K562 (cell line): ENCODE measurements at regions not wholly inside any gene's neighbourhood (a gene's known extent, or its start where the extent isn't known, plus 50 kb on each side); places are given as distances from the start of the nearest gene placed in this dataset.

Experiments used
- CREB1 ChIP-seq, 2 experiments: sonication (generic) in 1 of 2; formaldehyde crosslinking in 1 of 2; IDR thresholded peaks; 2 replicates each; pipeline versions ENCODE4 v1.6.1 to v1.8.0; 2012 to 2022; ENCODE audit warnings: inconsistent platforms in 1 of 2, mild to moderate bottlenecking in 1 of 2, missing genetic modification reagents in 1 of 2, moderate library complexity in 1 of 2
- FOXJ3 ChIP-seq: sonication (generic); formaldehyde crosslinking; IDR thresholded peaks from 2 replicates; pipeline ENCODE4 v1.4.0; 2020; ENCODE audit warnings: mild to moderate bottlenecking, missing genetic modification reagents
- FOXK1 ChIP-seq: sonication (generic); formaldehyde crosslinking; IDR thresholded peaks from 2 replicates; pipeline ENCODE4 v1.8.0; 2022; ENCODE audit warnings: missing genetic modification reagents, mild to moderate bottlenecking, borderline replicate concordance
- GTF2A2 ChIP-seq: IDR thresholded peaks from 2 replicates; pipeline ENCODE4 v1.6.1; 2016; ENCODE audit warnings: mild to moderate bottlenecking, missing genetic modification characterization, missing compliant biosample characterization
- HDAC6 ChIP-seq: IDR thresholded peaks from 2 replicates; pipeline ENCODE4 v1.6.1; 2012; ENCODE audit warnings: low read depth, mild to moderate bottlenecking, control low read depth, inconsistent platforms, low read length, moderate library complexity
- IRF2 ChIP-seq: sonication (generic); formaldehyde crosslinking; IDR thresholded peaks from 2 replicates; pipeline ENCODE4 v1.8.1; 2022; ENCODE audit warnings: mild to moderate bottlenecking, missing genetic modification reagents
- NFE2 ChIP-seq: IDR thresholded peaks from 2 replicates; pipeline ENCODE4 v1.6.1; 2014; ENCODE audit warnings: antibody characterized with exemption, low read depth
- PCBP1 ChIP-seq: fragments of 200-400 bp; formaldehyde crosslinking; IDR thresholded peaks from 2 replicates; pipeline ENCODE4 v1.6.1; 2018; ENCODE audit warnings: mild to moderate bottlenecking, low read depth, low read length; ENCODE audit not compliant: poor library complexity, severe bottlenecking
- SIN3A ChIP-seq, 2 experiments: fragments of 150-350 bp in 1 of 2; IDR thresholded peaks; 2 replicates each; pipeline ENCODE4 v1.6.1; 2011 to 2016; ENCODE audit warnings: borderline replicate concordance in 2 of 2, low read depth in 2 of 2, low read length in 2 of 2, mild to moderate bottlenecking in 2 of 2, moderate library complexity in 2 of 2; ENCODE audit not compliant: control insufficient read depth in 1 of 2
- SIN3B ChIP-seq: fragments of 450-650 bp; IDR thresholded peaks from 2 replicates; pipeline ENCODE4 v1.6.1; 2017; ENCODE audit warnings: low read depth, mild to moderate bottlenecking, moderate library complexity
- TAL1 ChIP-seq: fragments of 450-650 bp; IDR thresholded peaks from 2 replicates; pipeline ENCODE4 v1.6.1; 2016; ENCODE audit warnings: mild to moderate bottlenecking
- TARDBP ChIP-seq: fragments of 450-650 bp; IDR thresholded peaks from 2 replicates; pipeline ENCODE4 v1.6.1; 2016
- YBX1 ChIP-seq: fragments of 450-650 bp; IDR thresholded peaks from 2 replicates; pipeline ENCODE4 v1.7.1; 2016; ENCODE audit warnings: mild to moderate bottlenecking
- YY1 ChIP-seq, 3 experiments: IDR thresholded peaks; 2 replicates each; pipeline ENCODE4 v1.6.1; 2011; ENCODE audit warnings: low read length in 2 of 3, mild to moderate bottlenecking in 2 of 3, moderate library complexity in 2 of 3, borderline replicate concordance in 1 of 3, control low read depth in 1 of 3, low read depth in 1 of 3; ENCODE audit not compliant: insufficient read depth in 3 of 3, insufficient replicate concordance in 2 of 3, control insufficient read depth in 1 of 3, insufficient read length in 1 of 3; ENCODE audit errors: extremely low read depth in 1 of 3
- ZC3H8 ChIP-seq: fragments of 450-650 bp; IDR thresholded peaks from 2 replicates; pipeline ENCODE4 v1.6.1; 2017
- ZFP30 ChIP-seq: fragments of 250-450 bp; sonication (Bioruptor Pico); IDR thresholded peaks from 2 replicates; pipeline ENCODE4 v1.8.0; 2022; ENCODE audit warnings: moderate library complexity, mild to moderate bottlenecking, inconsistent platforms, borderline replicate concordance
- ZNF133 ChIP-seq: fragments of 250-450 bp; sonication (Bioruptor Pico); IDR thresholded peaks from 2 replicates; pipeline ENCODE4 v1.4.0; 2020; ENCODE audit warnings: mild to moderate bottlenecking
- ZNF224 ChIP-seq: sonication (generic); formaldehyde crosslinking; IDR thresholded peaks from 2 replicates; pipeline ENCODE4 v1.8.0; 2022; ENCODE audit warnings: mild to moderate bottlenecking, missing genetic modification reagents
- ZNF830 ChIP-seq: fragments of 250-450 bp; sonication (Bioruptor Pico); IDR thresholded peaks from 2 replicates; pipeline ENCODE4 v1.5.0; 2021; ENCODE audit warnings: mild to moderate bottlenecking
- TF ChIP-seq, protein P1 (sequence below): fragments of 450-650 bp; formaldehyde crosslinking; conservative IDR thresholded peaks from 2 replicates; pipeline ENCODE4 v1.4.0; 2022; ENCODE audit warnings: mild to moderate bottlenecking, missing genetic modification characterization
- TF ChIP-seq, protein P2 (sequence below): fragments of 250-450 bp; sonication (Bioruptor Pico); IDR thresholded peaks from 2 replicates; pipeline ENCODE4 v1.5.0; 2021; ENCODE audit warnings: mild to moderate bottlenecking, borderline replicate concordance
- TF ChIP-seq, protein P3 (sequence below): sonication (generic); formaldehyde crosslinking; IDR thresholded peaks from 2 replicates; pipeline ENCODE4 v1.9.0; 2022; ENCODE audit warnings: mild to moderate bottlenecking, missing genetic modification reagents

DNA sequence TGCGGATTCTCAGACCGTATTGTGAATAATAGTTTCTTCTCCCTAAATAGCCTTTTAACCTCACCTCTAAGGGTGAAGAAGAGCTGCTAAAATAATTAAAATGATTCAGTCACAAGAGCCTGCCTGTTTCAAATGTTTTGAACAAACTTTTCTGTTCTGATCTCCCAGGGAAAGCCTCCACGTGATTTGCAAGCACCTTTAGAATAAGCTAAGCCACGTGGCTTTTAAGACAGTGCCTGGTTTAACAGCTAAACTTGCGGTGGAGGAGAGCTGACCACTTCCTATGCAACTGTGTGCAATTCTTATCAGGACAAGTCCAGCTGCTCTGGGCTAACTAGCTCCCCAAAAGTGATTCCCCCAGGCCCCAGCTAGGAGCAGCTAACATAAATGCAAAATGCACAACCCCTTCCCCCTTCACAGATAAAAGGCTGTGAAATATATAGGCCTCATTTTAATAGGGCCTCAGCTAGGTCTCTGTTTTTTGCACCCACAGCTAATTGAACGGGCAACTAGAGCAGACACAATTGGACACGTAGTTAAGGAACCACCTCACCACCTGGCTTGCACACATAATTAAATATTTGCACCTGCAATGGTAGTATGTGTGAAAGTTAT is 401.2 kb upstream of the NR2F2 start (continued):
- TF ChIP-seq, protein P1, sequence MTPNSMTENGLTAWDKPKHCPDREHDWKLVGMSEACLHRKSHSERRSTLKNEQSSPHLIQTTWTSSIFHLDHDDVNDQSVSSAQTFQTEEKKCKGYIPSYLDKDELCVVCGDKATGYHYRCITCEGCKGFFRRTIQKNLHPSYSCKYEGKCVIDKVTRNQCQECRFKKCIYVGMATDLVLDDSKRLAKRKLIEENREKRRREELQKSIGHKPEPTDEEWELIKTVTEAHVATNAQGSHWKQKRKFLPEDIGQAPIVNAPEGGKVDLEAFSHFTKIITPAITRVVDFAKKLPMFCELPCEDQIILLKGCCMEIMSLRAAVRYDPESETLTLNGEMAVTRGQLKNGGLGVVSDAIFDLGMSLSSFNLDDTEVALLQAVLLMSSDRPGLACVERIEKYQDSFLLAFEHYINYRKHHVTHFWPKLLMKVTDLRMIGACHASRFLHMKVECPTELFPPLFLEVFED (CRISPR knock-in tag) = no peak
- TF ChIP-seq, protein P2, sequence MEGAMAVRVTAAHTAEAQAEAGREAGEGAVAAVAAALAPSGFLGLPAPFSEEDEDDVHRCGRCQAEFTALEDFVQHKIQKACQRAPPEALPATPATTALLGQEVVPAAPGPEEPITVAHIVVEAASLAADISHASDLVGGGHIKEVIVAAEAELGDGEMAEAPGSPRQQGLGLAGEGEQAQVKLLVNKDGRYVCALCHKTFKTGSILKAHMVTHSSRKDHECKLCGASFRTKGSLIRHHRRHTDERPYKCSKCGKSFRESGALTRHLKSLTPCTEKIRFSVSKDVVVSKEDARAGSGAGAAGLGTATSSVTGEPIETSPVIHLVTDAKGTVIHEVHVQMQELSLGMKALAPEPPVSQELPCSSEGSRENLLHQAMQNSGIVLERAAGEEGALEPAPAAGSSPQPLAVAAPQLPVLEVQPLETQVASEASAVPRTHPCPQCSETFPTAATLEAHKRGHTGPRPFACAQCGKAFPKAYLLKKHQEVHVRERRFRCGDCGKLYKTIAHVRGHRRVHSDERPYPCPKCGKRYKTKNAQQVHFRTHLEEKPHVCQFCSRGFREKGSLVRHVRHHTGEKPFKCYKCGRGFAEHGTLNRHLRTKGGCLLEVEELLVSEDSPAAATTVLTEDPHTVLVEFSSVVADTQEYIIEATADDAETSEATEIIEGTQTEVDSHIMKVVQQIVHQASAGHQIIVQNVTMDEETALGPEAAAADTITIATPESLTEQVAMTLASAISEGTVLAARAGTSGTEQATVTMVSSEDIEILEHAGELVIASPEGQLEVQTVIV (CRISPR knock-in tag) = no peak
- TF ChIP-seq, protein P3, sequence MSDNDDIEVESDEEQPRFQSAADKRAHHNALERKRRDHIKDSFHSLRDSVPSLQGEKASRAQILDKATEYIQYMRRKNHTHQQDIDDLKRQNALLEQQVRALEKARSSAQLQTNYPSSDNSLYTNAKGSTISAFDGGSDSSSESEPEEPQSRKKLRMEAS (CRISPR knock-in tag) = peak; percentile 99
- no peak for TF ChIP-seq FOXK1
- TF ChIP-seq HDAC6 = no peak
- peak; percentile 46 for TF ChIP-seq NFE2
- no peak; a peak in 1 of 4 replicates for TF ChIP-seq SIN3A (IDR thresholded peaks at IDR 0.05; ENCODE audit: borderline replicate concordance in 2 of 2, control insufficient read depth in 1 of 2, low read depth in 2 of 2, low read length in 2 of 2)
- no peak for TF ChIP-seq ZNF830 (CRISPR knock-in tag)
- peak; percentile 91 for TF ChIP-seq TAL1
- no peak for TF ChIP-seq ZNF133 (CRISPR knock-in tag)
- TF ChIP-seq YBX1 = no peak
- TF ChIP-seq CREB1 (IDR thresholded peaks at IDR 0.05) = peak; percentile 19; the same call in 1 of the 2 replicates
- TF ChIP-seq CREB1 (CRISPR knock-in tag; IDR thresholded peaks at IDR 0.05) = no peak; the same call in 1 of the 2 replicates
- no peak for TF ChIP-seq FOXJ3 (CRISPR knock-in tag)
- peak; percentile 82; the same call in 1 of the 2 replicates for TF ChIP-seq TARDBP
- TF ChIP-seq YY1 (IDR thresholded peaks at IDR 0.05; ENCODE audit: borderline replicate concordance in 1 of 3, control insufficient read depth in 1 of 3, extremely low read depth in 1 of 3, insufficient read depth in 3 of 3, insufficient read length in 1 of 3, insufficient replicate concordance in 2 of 3, low read depth in 1 of 3, low read length in 2 of 3) = peak in 1 of 3 experiments; percentile 43
- TF ChIP-seq IRF2 (CRISPR knock-in tag) = no peak
- no peak for TF ChIP-seq ZNF224 (CRISPR knock-in tag)
- TF ChIP-seq ZFP30 (CRISPR knock-in tag) = no peak
- TF ChIP-seq PCBP1 = no peak
- no peak for TF ChIP-seq SIN3B
- TF ChIP-seq ZC3H8 = no peak
- TF ChIP-seq GTF2A2 = no peak
